GM19395 (cell line): ENCODE measurements at regions not wholly inside any gene's neighbourhood (a gene's known extent, or its start where the extent isn't known, plus 50 kb on each side); places are given as distances from the start of the nearest gene placed in this dataset.
"Not testable (repeated sequence)": the region's sequence is repeated elsewhere in the genome, so short reads cannot be mapped to it uniquely, and the experiment has no call there.

Source experiments
- ATAC-seq: cut with Tn5 transposase; IDR thresholded peaks from one replicate; pipeline ENCODE4 v1.9.1; 2021; ENCODE audit warnings: mild to moderate bottlenecking, moderate library complexity; ENCODE audit not compliant: unreplicated experiment

DNA sequence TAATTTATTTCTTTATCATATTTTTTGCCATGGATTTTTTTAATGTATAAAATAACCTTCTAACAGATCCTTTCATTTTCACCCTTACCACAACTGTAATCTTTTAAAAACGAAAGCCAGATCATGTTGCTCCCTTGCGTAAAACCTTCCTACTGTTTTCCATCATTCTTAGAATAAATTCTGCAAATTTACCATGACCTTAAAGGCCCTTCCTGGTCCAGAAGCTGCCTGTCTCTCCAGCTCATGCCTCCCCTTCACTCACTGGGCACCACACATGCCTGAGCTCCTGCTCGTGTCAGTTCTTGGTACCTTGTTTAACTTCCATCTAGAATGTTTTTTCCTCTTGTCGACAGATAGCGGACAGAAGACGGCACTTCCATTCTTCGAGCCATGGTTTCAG lies 245.0 kb upstream of the CDH5 start:
- no peak for ATAC-seq

DNA sequence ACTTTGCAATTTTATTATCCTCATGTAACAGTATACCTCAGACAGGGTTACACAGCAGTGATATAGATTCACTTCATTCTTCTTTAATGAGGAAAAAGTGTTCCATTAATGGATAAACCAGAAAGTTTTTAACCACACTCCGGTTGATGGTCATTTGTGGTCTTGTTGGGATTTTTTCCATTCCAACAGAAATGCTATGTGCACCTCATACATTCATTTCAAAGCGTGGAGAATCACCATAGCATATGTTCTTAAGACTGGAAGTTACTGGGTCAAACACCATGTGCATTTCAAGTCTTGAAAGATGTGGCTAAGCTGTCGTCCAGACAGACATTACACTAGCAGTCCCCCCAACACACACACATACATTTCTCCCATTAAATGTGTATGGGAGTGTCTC lies 245.8 kb upstream of the CDH5 start:
- ATAC-seq = no peak

DNA sequence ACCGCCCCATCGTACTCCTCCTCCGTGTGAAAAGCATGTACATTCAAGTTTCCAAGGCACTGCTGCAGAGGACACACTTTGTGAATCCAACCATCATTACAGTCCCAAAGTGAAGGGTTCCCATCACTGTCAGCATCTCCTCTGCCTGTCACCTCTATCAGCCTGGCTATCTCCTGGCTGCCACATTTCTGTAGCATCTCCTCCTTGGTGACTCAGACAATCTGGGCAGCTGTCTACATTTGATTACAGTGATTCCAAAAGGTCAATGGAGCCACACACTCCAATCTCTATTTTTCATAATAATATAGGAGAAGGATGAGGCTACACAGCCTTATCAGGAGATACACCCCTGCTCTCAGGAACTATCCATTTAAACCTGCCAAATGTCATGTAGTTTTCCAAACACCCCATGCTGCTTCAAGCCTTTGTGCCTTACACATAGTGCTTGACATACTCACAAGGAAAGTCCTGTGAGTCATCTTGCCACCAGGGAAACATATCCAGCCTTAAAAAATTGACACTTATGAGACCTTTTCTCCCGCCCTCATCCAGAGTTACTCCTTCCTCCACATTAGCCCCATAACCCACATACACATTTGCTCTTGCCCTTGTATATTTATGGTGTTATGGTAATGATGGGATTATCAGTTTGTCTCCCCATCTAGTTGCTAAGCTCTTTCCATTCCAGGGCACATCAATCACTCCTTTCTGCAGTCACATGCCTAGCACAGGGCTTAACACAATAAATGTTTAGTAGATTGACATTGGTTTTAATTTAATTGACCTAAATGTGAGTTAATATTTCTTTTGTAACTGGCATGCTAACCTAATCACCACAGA lies 250.1 kb upstream of the CDH5 start:
- no peak for ATAC-seq

DNA sequence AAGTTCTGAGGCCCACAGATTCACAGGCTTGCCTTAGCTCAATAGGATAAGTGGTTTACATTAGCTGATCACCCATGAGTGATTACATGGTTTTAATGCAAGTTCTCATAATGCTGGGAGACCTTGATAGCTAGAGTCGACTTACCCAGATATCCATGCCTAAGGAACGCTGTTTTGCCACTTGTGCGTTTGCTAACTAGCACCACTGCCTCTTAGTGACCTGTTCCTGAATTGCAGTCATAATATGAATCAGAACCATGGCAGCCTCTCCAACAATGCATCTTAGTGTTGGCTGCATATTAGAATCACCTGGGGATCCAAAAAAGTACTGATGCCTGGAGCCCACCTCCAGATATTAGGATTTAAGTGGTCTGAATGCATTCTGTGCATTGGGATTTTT lies 251.1 kb upstream of the CDH5 start:
- ATAC-seq = no peak

GRCh38 chr16:66113223-66113622 lies 253.3 kb upstream of the CDH5 start:
- no peak for ATAC-seq

GRCh38 chr16:66109677-66110076 lies 256.8 kb upstream of the CDH5 start:
- ATAC-seq = no peak

DNA sequence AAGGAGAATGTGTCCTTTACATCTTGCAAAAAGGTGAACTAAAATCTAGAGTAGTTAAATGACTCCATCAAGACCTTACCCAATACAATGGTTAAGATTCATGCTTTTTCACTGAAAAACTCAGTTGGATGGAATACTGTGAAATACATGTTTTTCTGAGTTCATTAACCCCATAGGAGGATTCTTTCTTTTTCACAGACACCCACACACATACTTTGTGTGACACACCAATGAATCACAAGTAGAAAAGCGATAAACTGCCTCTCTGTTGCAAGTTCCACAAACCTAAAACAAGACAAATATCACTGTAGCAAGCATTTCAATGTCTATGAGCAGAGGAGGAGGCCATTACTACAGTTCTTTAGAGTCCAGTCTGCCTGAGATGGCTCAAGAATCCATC lies 258.8 kb upstream of the CDH5 start:
- no peak for ATAC-seq

- no peak for ATAC-seq
These were observed 263.3 kb upstream of the CDH5 start for GRCh38 chr16:66103211-66103610.

GRCh38 chr16:66099306-66099705 lies 267.2 kb upstream of the CDH5 start:
- no peak for ATAC-seq

DNA sequence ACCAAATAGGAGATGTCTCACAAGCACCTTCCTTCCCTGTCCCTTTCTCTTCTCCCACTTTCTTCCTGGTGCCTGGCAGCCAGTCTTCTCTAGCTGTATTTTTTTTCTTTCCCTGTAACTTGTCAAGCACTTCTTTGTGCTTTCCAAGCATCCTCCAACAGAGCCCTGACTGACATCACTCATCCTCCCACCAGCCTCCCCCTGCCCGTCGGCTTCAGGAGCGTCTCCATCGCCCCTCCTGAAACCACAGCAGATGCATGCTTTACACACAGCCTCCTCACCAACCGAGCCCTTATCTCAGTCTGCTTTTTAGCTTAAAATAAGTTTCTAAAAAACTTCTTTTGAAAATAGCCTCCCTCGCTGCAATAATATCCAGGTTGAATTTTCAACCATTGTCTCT lies 268.7 kb upstream of the CDH5 start:
- no peak for ATAC-seq

- no peak for ATAC-seq
These were observed 270.8 kb upstream of the CDH5 start for GRCh38 chr16:66095676-66096075.

DNA sequence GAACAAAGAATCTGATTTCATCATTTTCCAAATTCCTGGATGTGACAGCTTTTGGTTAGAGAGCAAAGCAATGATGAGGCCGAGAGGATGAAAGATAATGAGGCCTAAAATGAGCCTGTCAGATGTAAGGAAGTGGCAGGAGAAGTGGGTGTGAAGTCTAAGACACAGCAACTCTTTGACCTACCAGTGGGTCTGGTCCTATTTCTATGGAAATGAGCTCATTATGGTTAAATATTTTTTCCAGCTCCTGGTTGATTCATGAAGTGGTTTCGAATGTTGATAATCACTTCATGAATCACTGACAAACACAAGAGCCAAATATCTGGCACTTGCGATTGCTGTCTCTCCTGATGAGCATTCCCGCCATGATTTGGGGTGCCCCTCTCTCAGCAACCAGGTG lies 273.3 kb upstream of the CDH5 start:
- no peak for ATAC-seq

DNA sequence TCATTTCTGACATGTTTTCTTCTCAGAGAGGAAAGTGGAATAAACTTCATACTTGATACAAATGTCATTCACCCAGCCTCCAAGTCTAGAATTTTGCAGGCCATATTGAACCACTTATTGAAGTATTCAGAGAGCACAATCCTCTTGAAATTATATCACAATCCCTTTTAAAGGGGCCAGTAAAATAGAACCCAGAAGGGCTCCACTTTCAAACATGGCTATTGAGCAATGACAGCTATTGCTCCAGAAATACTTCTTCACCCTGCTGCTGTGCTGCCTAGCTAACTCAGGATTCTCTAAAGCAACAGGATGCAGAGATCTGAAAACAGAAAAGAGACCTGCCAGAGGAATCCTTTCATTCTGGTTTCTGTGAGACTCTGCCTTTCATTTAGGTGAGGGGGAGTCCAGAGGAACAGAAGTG lies 275.0 kb upstream of the CDH5 start:
- ATAC-seq = no peak

GRCh38 chr16:66088681-66089080 lies 277.8 kb upstream of the CDH5 start:
- ATAC-seq = no peak

DNA sequence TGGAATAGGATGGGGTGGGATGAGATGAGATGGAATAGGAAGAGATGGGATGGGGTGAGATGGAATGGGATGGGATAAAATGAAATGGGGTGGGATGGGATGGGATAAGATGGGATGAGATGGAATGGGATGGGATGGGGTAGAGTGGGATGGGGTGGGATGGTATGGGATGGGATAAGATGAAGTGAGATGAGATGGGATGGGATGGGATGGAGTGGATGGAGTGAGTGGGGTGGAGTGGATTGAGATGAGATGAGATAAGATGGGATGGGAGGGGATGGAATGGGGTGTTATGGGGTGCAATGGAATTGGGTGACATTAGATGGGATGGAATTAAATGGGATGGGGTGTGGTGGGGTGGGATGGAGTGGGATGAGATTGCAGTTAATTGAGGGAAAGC lies 279.2 kb upstream of the CDH5 start:
- no peak for ATAC-seq

- ATAC-seq = no peak
These were observed 280.8 kb upstream of the CDH5 start for GRCh38 chr16:66085651-66086050.

- ATAC-seq = not testable (repeated sequence)
These were observed 281.8 kb upstream of the CDH5 start for GRCh38 chr16:66084731-66085130.

- ATAC-seq = no peak
These were observed 282.2 kb upstream of the CDH5 start for GRCh38 chr16:66084306-66084705.

DNA sequence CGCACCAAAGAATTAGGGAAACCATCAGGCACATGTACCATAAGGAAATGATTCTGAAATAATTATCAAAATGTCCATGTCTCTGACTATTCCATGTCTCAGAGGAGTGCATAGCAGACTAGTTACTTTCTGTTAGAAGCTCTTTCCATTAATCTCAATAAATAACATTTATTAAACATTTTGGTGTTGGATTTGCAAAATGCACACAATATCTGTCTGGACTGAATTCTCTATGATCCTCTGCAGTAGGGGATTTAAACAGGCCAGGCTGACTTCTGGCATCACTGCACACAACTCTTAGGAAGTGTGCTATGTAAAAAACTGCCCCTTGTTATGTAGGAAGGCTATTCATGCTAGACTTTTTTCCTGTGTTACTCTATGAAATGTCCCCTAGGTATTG lies 283.3 kb upstream of the CDH5 start:
- no peak for ATAC-seq

DNA sequence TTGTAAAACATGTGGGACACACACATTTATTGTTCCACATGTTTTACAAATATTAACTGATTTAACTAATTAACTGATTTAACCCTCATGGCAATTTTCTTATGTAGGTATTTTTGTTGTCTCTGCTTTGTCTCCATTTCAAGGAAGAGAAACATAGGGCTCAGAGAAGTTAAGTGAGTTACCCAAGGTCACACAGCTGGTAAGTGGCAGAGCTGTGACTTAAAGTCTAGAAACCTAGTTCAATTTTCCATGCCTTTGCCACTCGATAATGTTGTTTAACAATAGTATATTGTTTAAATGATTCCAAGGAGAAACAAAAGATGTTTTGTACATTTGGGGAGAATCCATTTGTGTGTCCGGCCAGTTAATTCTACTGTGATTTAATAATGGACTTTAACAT lies 284.1 kb upstream of the CDH5 start:
- ATAC-seq = no peak

GRCh38 chr16:66081775-66082366 lies 284.6 kb upstream of the CDH5 start:
- ATAC-seq = no peak

DNA sequence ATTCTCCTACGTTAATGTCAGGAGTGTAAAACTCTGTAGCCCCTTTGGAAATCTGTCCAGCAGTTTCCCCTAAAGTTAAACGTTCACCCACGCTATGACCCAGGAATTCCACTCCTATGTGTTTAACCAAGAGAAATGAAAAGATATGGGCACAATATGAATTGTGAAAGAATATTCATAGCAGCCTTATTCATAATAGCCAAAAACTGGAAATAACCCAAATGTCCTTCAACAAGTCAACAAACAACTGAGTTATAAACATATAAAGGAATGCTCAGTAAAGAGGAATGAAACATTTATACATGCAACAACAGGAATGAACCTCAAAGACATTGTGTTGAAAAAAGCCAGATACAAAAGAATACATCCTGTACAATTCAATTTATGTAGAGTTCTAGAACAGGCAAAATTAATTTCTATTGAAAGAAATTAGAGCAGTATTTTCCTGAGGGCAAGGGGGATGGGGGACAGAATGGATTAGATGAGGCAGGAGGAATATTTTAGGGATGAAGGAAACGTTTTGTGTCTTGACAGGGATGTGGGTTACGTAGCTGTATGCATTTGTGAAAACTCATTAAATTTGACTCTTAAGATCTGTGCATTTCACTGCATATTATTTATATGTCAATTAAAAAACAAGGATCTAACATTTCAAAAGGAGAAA lies 286.7 kb upstream of the CDH5 start:
- ATAC-seq = no peak
